ENCODE measurements at regions not wholly inside any gene's neighbourhood (a gene's known extent, or its start where the extent isn't known, plus 50 kb on each side); places are given as distances from the start of the nearest gene placed in this dataset.

GRCh38 chrX:96480081-96480480 is 204.6 kb upstream of the DIAPH2 start:
- no peak for TF ChIP-seq CTCF (IDR thresholded peaks at IDR 0.05)
- no peak for TF ChIP-seq POLR2A (IDR thresholded peaks at IDR 0.05)
